GM10248 (cell line): ENCODE measurements at regions not wholly inside any gene's neighbourhood (a gene's known extent, or its start where the extent isn't known, plus 50 kb on each side); places are given as distances from the start of the nearest gene placed in this dataset.
"Not testable (repeated sequence)": the region's sequence is repeated elsewhere in the genome, so short reads cannot be mapped to it uniquely, and the experiment has no call there.

Experiments used
- CTCF ChIA-PET: fragments of 300-600 bp; sonication (Branson Sonifier 250); formaldehyde crosslinking; extraction: SDS; loops from one replicate; lab custom pipeline; 2021; ENCODE audit warnings: antibody characterized with exemption; lab: Yijun Ruan, JAX
- POLR2A ChIA-PET: fragments of 350-650 bp; sonication (Branson Sonifier 250); formaldehyde crosslinking; extraction: SDS; loops from one replicate; lab custom pipeline; 2020; ENCODE audit warnings: antibody characterized with exemption; lab: Yijun Ruan, JAX
- DNase-seq: peaks from one replicate; pipeline ENCODE4 v3.0.0; 2012; ENCODE audit errors: extremely low spot score
- CTCF ChIP-seq: IDR thresholded peaks from 2 replicates; pipeline ENCODE4 v1.5.1; 2012; ENCODE audit warnings: mild to moderate bottlenecking, low read depth; ENCODE audit errors: extremely low read depth, missing control alignments, control extremely low read depth

DNA sequence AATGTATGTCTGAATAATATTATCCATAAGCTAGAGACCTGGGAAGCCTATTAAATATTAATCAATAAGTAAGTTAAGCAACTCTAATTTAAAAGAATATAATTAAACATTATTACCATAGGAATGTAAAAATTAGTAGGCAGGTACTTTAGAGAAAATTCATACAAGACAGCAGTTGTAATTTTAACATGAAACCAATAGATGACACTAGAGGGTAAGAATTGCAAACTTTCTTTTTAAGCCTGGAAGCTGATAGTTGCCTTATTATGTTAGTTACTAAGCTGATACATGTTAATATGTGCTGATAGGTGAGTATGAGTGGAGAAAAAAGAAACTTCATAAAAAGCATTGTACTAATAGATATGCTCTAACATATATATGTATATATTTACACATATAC lies 1157.4 kb downstream of the FAM133A start:
- DNase-seq: no peak
- ChIA-PET POLR2A (no interaction called here), CTCF (no interaction called here)
- TF ChIP-seq CTCF: peak; percentile 21

DNA sequence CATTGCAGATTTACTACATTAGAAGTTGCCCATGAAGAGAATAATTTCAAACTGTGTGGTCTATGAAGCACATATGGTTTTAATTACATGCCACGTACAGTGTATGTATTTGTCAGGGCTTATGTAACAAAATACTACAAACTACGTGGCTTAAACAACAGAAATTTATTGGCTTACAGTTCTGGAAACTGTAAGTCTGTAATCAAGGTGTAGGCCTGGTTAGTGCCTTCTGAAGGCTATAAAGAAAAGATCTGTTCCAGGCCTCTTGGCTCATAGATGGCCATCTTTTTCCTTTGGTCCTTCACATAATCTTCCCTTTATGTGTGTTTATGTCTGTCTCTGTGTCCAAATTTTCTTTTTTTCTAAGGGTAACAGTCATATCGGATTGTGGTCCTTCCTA lies 1160.2 kb downstream of the FAM133A start:
- no peak for DNase-seq
- CTCF ChIA-PET: no interaction called here
- POLR2A ChIA-PET: no interaction called here
- no peak for TF ChIP-seq CTCF

- POLR2A ChIA-PET: no interaction called here
- DNase-seq: no peak
- CTCF ChIA-PET: no interaction called here
- no peak for TF ChIP-seq CTCF
These were observed 1176.8 kb downstream of the FAM133A start for GRCh38 chrX:94850811-94851210.

- ChIA-PET POLR2A (no interaction called here), CTCF (no interaction called here)
- no peak for DNase-seq
- no peak for TF ChIP-seq CTCF
These were observed 1180.2 kb downstream of the FAM133A start for GRCh38 chrX:94854251-94854650.

DNA sequence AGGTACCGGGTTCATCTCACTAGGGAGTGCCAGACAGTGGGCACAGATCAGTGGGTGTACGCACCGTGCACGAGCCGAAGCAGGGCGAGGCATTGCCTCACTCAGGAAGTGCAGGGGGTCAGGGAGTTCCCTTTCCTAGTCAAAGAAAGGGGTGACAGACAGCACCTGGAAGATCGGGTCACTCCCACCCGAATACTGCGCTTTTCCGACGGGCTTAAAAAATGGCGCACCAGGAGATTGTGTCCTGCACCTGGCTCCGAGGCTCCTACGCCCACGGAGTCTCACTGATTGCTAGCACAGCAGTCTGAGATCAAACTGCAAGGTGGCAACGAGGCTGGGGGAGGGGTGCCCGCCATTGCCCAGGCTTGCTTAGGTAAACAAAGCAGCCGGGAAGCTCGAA lies 1188.5 kb downstream of the FAM133A start:
- DNase-seq, CTCF ChIA-PET, POLR2A ChIA-PET: not testable (repeated sequence)

GRCh38 chrX:94871640-94872039 lies 1197.6 kb downstream of the FAM133A start:
- ChIA-PET POLR2A (no interaction called here), CTCF (interaction anchor here (1.5 kb wide), 1 partner anchor 17 kb away, joined by 3 read pairs; no protein-coding TSS in a partner anchor)
- no peak for DNase-seq
- TF ChIP-seq CTCF: no peak

GRCh38 chrX:94901849-94902248 lies 1227.8 kb downstream of the FAM133A start:
- ChIA-PET CTCF (no interaction called here), POLR2A (no interaction called here)
- no peak for TF ChIP-seq CTCF
- no peak for DNase-seq
